SKM-1 treated with dmso at 0.1 percent for 144 hours (cell line): ENCODE measurements at regions not wholly inside any gene's neighbourhood (a gene's known extent, or its start where the extent isn't known, plus 50 kb on each side); places are given as distances from the start of the nearest gene placed in this dataset.

ENCODE experiments used
- DNase-seq: peaks from one replicate; lab custom pipeline; 2025; ENCODE audit not compliant: unreplicated experiment; lab: John Stamatoyannopoulos, UW

DNA sequence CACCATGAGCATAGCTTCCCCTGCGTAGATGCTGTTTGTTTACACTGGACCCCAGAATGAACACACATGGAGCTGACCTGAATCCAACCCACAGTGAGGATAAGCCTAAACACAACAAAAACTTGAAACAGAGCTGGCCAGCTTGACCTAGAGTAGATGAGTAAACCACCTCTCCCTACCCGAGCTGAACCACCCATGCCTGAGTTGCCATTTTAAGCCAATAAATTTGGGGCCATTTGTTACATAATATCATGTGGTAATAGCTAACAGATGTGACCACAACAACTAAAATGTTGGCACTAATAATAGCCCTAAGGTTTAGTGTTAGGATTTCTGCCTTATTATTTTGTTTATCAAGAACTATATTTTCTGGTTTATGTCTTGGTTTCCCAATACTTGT is 103.2 kb upstream of the GRIK2 start:
- no peak for DNase-seq

DNA sequence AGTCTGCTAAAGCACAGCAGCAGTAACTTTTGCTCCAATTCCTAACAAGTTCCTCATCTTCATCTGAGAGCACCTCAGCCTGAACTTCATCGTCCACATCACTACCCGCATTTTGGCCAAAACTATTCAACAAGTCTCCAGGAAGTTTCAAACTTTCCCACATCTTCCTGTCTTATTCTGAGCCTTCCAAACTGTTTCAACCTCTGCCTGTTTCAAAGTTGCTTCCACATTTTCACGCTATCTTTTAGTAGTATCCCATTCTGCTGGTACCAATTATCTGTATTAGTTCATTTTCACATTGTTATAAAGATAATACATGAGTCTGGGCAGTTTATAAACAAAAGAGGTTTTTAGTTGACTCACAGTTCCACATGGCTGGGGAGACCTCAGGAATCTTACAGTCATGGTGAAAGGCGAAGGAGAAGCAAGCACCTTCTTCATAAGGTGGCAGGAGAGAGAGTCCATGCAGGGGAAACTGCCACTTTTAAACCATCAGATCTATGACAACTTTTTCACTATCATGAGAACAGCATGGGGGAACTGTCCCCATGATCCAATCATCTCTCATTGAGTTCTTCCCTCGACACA is 99.4 kb upstream of the GRIK2 start:
- no peak for DNase-seq

DNA sequence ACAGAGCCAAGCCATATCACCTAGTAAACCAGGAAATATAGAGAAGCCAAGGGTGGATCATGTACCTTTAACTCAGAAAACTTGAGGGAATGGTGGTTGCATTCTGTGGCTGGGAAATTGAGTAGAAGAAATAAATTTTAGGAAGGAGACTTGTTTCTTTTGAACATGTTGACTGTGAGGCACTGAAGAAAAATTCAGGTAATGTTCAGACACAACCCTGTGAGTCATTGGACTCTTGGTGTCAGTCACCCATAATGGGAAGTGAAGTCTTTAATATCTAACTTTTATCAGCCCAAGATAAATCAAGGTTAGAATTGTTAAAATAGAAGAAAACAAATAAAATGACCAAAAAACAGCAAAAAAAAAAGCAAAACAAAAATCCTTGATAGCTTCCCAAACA is 98.8 kb upstream of the GRIK2 start:
- DNase-seq = no peak

DNA sequence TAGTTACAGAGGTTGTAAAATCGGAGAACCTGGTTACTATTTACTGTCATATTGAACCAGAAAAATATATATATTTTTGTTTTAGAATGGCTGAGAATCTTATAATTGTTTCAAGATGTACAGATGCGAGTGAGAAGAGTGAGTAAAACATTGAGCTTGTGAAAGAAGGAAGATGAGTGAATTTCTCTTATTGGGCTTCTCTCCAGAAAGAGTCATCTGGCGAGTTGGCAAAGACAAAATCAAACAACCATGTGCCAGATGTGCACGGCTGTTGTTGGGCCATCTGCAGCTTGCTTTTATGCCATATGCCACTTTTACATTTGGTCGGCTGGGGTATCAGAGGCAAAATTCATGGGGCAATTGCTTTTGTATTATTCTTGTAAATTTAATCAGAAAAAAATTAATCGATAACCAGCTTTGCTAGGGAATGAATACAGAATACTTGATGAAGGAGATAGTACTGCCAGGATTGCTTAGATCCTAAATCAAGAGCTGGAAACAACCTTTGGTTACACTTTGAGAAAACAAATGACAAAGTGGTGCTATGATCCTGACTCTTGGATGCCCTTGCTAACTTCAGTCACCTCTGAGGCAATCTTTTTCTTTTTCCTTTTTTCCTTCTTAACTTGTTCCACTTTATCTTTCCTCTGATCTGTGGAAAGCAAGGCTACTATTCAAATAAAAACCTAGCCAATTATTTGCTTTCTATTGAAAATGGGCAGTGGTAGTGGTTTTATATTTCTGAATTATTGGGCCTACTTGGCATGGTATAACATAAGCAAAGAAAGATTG is 97.1 kb upstream of the GRIK2 start:
- DNase-seq = no peak

DNA sequence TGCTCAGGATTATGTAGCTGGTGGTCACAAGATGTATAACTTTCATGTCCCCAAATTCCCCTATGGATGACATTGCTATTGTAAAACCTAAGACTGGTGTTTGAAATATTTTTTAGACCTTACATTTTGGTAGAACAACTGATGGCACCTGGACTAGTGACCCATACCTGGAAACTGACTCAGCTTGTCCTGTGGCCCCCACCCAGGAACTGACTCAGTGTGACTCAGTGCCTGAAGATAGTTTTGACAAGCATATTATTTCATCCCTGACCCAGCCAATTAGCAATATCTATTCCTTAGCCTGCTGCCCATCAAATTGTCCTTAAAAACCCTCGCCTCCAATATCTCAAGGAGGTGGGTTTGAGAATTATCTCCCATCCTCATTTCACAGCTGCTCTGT is 90.9 kb upstream of the GRIK2 start:
- no peak for DNase-seq

DNA sequence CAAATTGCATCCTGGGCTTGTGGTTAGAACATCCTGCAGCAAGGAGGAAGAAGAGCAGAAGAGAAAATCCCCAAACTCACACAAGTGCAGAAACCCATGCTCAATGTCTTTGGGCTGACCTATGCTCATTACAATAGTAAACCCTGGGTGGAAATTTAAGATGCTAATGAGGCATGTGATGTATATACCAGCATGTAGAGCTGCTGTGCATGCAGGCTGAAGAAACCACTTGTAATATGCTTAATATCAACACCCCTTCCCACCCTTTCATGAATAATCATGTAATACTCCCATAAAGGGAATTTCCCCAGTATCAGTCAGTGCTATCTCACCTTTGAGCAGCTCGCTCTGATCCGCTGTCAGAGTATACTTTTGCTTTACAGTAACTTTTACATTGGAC is 90.0 kb upstream of the GRIK2 start:
- DNase-seq = no peak

DNA sequence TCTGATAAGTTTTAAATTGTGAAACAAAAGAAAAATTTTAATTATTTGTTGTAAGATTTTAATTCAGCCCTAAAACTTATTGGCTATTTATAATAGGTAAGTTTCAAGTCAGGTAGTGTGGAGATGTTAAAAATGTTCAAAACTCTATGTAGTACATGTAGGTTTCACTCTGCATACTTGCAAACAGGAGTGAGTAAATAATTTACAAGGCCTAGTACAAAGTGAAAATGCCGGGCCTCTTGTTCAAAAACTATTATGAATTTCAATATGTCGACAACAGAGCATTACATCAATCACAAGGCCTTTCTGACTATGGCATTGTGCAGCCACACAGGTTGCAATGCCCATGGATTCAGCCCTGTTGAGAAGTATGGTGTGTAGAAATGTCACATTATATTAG is 80.9 kb upstream of the GRIK2 start:
- DNase-seq = no peak

DNA sequence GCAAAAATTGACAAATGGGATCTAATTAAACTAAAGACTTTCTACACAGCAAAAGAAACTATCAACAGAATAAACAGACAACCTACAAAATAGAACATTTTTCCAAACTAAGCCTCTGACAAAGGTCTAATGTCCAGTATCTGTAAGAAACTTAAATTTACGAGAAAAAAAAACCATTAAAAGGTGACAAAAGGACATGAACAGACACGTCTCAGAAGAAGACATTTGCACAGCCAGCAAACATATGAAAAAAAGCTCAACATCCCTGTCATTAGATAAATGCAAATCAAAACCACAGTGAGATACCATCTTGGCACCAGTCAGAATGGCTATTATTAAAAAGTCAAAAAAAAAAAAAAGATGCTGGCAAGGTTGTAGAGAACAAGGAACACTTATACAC is 70.6 kb upstream of the GRIK2 start:
- no peak for DNase-seq

DNA sequence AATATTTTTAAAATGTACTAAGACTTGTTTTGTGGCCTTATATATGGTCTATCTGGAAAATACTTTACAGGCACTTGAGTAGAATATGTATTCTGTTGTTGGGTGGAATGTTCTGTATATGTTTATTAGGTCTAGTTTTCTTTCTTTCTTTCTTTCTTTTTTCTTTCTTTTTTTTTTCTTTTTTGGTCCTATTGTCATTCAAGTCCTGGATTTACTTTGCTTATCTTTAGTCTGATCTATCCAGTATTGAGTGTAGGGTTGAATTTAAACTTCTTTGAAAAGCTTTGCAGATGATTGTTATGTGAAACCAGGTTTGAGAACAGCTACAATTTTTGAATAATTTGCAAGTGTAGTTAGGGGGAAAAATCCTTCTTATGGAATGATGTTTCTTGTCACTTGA is 67.1 kb upstream of the GRIK2 start:
- no peak for DNase-seq

DNA sequence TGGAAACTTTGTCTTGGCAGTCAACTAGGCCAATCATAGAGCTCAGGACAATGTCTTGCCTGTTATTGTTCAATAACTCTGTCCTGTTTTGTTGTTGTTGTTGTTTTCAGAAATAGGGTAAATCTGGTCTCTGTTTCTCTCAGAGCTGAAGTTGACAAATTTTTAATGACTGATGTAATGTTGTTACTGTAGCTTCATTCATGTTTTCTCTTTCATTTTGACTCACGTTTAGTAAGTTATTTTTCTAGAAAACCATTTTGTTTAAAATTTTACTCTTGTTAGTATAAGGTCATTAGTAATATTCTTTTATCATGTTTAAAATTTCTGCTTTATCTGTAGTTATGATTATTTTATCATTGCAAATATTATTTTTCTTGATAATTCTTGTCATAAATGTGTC is 51.6 kb upstream of the GRIK2 start:
- no peak for DNase-seq
